Upper lobe of right lung (tissue), 1 donor: ENCODE measurements at regions not wholly inside any gene's neighbourhood (a gene's known extent, or its start where the extent isn't known, plus 50 kb on each side); places are given as distances from the start of the nearest gene placed in this dataset.

Experiments
- ATAC-seq: fragments of 200-7000 bp; cut with Tn5 transposase; one replicate; pipeline ENCODE4 v1.9.1; 2020; ENCODE audit warnings: mild to moderate bottlenecking, moderate library complexity
- DNase-seq: peaks from one replicate; pipeline ENCODE4 v3.0.0-alpha.2; 2020
- H3K27ac ChIP-seq: fragments of 200-600 bp; one replicate; pipeline ENCODE4 v1.8.0; 2022
- H3K27me3 ChIP-seq: fragments of 200-600 bp; one replicate; pipeline ENCODE4 v1.8.0; 2022; ENCODE audit warnings: mild to moderate bottlenecking
- H3K36me3 ChIP-seq: fragments of 200-600 bp; one replicate; pipeline ENCODE4 v1.8.0; 2022
- H3K4me1 ChIP-seq: fragments of 200-600 bp; one replicate; pipeline ENCODE4 v1.8.0; 2022
- H3K4me3 ChIP-seq: fragments of 200-600 bp; one replicate; pipeline ENCODE4 v1.8.0; 2022; ENCODE audit warnings: mild to moderate bottlenecking
- H3K9me3 ChIP-seq: fragments of 200-600 bp; one replicate; pipeline ENCODE4 v1.8.0; 2022
- intact Hi-C: fragments of 100-400 bp; cut with DNase I; formaldehyde crosslinking; loops from one replicate; pipeline ENCODE4 v1.11.0; 2022
- TF ChIP-seq, protein P1 (sequence below): fragments of 200-600 bp; IDR thresholded peaks from one replicate; pipeline ENCODE4 v1.8.0; 2022; ENCODE audit warnings: antibody characterized with exemption
- donor health status: DM: no; HTN: yes; CAD: no; lungs with severe emphysema.

DNA sequence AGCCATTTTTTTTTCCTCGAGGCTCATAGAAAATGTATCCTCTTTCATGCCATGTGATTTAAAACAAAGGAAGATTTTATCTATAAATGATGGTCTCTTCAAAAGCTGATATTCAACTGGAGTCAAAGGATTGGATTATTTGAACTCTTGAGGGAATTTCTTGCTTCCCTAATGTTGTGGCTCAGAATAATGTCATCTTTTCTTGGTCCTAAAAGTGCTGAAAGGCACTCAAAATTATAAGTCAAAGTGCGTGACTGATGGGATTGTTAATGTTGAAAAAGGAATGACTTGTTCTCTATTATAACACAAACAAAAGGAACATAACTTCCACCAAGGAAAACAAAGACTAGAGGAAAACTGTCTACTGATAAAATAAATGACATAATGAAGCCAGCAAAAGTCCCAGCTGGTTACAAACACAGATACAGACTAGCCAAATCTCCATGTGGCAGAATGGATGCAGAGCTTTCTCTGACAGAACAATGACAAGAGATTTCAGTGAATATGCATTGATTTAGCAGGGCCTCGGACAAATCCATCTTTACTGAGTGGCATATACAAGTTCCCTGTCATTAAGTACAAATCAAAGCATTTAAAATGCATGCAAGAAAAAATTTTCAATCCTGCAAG lies 552.6 kb downstream of the GBA3 start:
- intact Hi-C loops: no loop called here
- no peaks in the 10 kb centered on the region for H3K4me1 ChIP-seq

DNA sequence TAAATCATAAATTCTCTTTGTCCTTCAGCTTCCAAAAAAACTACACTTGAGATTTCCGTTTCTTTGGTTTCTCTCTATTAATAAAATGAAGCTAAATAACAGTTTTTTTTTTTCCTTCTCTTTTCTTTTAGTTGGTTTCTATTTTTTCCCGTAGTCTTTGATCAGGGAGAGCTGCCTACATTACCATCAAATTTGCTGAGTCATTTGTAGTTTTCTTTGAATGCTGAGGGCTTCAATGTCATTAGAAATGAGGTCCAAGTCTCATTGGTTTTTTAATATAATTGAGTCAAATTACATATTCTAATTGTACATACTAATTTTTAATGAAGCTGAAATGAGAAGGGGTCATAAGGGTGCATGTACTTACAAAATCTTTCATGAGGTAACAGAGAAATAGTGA lies 550.2 kb downstream of the GBA3 start:
- H3K36me3 ChIP-seq: no peaks in the 10 kb centered on the region
- H3K9me3 ChIP-seq: no peaks in the 10 kb centered on the region
- no peak overlapping the region for H3K4me3 ChIP-seq
- TF ChIP-seq, protein P1, sequence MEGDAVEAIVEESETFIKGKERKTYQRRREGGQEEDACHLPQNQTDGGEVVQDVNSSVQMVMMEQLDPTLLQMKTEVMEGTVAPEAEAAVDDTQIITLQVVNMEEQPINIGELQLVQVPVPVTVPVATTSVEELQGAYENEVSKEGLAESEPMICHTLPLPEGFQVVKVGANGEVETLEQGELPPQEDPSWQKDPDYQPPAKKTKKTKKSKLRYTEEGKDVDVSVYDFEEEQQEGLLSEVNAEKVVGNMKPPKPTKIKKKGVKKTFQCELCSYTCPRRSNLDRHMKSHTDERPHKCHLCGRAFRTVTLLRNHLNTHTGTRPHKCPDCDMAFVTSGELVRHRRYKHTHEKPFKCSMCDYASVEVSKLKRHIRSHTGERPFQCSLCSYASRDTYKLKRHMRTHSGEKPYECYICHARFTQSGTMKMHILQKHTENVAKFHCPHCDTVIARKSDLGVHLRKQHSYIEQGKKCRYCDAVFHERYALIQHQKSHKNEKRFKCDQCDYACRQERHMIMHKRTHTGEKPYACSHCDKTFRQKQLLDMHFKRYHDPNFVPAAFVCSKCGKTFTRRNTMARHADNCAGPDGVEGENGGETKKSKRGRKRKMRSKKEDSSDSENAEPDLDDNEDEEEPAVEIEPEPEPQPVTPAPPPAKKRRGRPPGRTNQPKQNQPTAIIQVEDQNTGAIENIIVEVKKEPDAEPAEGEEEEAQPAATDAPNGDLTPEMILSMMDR: no peak
- intact Hi-C loops: no loop called here
- no peak for DNase-seq
- H3K27ac ChIP-seq: no peak overlapping the region
- H3K27me3 ChIP-seq: no peaks in the 10 kb centered on the region
- H3K4me1 ChIP-seq: no peaks in the 10 kb centered on the region
- no peak for ATAC-seq

More for the DNA sequence above, 552.6 kb downstream of the GBA3 start:
- Histone ChIP-seq H3K9me3 (no peaks in the 10 kb centered on the region), H3K4me3 (no peak overlapping the region), H3K36me3 (no peaks in the 10 kb centered on the region), H3K27me3 (no peaks in the 10 kb centered on the region), H3K27ac (no peak overlapping the region)
- DNase-seq (no peak), ATAC-seq (no peak)
- TF ChIP-seq, protein P1: no peak

DNA sequence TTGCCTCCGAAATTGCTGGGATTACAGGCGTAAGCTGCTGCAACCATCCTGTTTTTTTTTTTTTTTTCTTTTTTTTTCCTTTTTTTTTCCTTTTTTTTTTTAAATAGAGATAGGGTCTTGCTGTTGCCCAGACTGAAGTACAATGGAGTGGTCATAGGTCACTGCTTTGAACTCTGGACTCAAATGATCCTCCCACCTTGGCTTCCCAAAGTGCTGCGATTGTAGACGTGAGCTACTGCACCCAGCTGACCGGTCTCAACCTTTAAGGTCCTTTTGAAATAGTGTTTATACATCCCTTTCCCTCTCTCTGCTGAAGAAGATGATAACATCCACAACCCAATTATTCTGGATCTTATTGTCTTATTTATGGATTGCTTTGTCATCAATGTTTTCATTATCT lies 548.7 kb downstream of the GBA3 start:
- H3K9me3 ChIP-seq: no peaks in the 10 kb centered on the region
- H3K4me1 ChIP-seq: no peaks in the 10 kb centered on the region
- H3K27ac ChIP-seq: no peak overlapping the region
- TF ChIP-seq, protein P1: no peak
- H3K4me3 ChIP-seq: no peak overlapping the region
- ATAC-seq (no peak), DNase-seq (no peak)
- no peaks in the 10 kb centered on the region for H3K36me3 ChIP-seq
- H3K27me3 ChIP-seq: no peaks in the 10 kb centered on the region
- intact Hi-C loops: no loop called here

DNA sequence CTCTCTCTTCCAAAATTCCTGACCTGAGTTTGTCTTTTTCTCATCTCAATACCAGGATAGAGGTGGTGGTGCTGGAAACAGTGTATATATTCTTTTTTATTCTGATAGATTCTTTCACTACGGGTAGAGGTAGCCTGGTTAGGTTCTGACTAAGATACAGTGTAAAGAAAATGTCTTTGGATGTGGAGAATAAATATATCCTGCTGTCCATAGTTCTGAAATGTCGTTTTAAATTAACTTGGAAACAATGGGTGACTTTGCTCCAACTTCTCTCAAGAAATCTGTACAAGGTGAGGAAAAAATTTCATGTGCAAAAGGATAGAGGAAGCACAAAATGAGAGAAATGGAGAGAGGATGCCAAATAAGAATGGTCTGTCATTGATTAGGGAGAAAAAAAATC lies 546.1 kb downstream of the GBA3 start:
- ATAC-seq: no peak

DNA sequence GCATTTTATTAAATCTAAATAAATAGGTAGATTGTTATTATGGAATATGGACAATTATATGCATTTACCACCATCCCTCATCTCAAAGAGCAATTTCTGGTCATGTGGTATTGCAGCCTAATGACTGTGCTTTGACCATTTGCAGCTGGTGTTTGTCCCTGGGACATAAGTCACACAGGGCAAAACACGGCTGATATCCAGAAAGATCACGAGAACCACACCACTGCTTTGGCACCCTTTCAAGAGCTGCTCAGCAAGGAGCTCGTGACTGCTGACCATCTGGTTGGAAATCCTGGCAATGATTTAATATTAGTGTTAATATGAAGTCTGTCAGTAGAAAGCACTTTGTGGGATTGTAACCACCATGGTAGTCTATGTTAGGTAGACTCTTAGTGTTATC lies 545.0 kb downstream of the GBA3 start:
- Histone ChIP-seq H3K9me3 (no peaks in the 10 kb centered on the region), H3K4me1 (no peaks in the 10 kb centered on the region), H3K27me3 (no peaks in the 10 kb centered on the region), H3K27ac (no peak overlapping the region), H3K4me3 (no peak overlapping the region), H3K36me3 (no peaks in the 10 kb centered on the region)
- ATAC-seq (no peak), DNase-seq (no peak)
- TF ChIP-seq, protein P1: no peak
- intact Hi-C loops: no loop called here

More for the DNA sequence above, 546.1 kb downstream of the GBA3 start:
- Histone ChIP-seq H3K27me3 (no peaks in the 10 kb centered on the region), H3K36me3 (no peaks in the 10 kb centered on the region), H3K4me3 (no peak overlapping the region), H3K27ac (no peak overlapping the region), H3K4me1 (no peaks in the 10 kb centered on the region), H3K9me3 (no peaks in the 10 kb centered on the region)
- no peak for DNase-seq
- intact Hi-C loops: no loop called here
- TF ChIP-seq, protein P1: no peak
